AML-193 (cell line): ENCODE measurements at regions not wholly inside any gene's neighbourhood (a gene's known extent, or its start where the extent isn't known, plus 50 kb on each side); places are given as distances from the start of the nearest gene placed in this dataset.
"Not testable (repeated sequence)": the region's sequence is repeated elsewhere in the genome, so short reads cannot be mapped to it uniquely, and the experiment has no call there.

Experiments
- DNase-seq, 2 experiments: peaks; one replicate each; lab custom pipeline; 2025; lab: John Stamatoyannopoulos, UW

DNA sequence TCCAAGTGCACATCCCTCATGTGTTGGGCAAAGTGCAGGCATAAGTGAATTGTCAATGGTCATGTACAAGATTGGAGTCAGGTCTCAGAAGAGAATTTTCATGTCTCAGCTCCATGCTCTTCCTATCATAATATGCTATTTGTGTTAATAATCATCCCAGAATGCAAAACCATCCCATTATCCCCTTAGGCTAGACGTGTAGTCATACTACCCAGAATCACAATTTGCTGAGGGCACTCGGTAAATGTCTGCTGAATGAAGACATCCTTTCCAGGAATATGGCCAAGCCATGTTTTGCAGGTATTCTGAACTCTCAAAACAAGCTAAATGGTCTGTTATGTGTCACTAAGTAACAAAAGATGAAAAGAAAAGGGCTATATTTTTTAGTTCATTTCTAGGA, 263.8 kb downstream of the RAD51AP2 start:
- no peak for DNase-seq

DNA sequence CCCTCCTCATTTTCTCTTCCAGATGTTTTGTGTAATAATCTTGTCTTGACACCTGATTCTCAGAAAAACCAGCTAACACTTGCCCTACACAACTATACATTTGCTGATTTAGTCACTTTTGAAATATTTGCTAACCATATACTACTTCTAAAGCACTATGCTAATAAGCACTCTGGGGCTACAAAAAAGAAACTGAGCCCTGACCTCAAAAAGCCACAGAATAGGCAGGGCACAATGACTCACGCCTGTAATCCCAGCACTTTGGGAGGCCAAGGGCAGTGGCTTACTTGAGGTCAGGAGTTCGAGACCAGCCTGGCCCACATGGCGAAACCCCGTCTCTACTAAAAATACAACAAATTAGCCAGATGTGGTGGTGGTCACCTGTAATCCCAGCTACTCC, 266.0 kb downstream of the RAD51AP2 start:
- no peak for DNase-seq

DNA sequence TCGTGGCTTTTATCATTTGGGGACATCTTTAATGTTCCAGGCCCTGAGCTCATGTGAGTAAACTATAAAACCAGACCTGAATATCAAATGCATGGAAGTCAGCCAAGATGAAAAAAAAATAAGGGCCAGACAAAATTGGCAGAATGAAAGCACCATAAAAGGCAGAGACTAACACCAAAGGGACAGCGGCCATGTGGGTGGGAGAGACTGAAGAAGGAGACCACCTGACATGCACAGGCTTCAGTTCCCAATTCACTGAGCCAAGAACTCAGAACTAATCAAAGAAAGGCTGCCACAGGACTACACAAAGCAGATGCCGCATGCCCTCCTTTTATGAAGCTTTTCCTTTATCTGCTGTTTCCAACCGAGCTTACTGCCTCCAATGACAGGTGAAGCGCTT, 267.1 kb downstream of the RAD51AP2 start:
- DNase-seq = no peak

DNA sequence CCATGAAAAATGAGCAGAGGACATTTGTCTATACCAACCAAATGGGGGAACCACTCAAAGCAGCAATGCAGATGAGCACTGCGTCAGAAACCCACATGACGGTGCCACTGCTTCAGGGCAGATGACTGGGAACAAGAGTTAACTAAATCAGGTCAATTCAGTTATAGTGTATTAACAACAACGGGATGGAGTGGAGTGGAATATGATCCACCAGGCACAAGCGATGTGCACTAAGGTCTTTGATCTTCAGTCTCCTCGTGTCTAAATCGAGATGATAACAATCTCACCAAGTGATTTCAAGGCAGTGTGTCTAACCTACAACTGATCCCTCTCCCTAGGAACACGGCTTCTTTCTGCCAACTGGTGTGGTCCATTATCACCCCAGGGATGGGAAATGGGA, 269.0 kb downstream of the RAD51AP2 start:
- no peak for DNase-seq

DNA sequence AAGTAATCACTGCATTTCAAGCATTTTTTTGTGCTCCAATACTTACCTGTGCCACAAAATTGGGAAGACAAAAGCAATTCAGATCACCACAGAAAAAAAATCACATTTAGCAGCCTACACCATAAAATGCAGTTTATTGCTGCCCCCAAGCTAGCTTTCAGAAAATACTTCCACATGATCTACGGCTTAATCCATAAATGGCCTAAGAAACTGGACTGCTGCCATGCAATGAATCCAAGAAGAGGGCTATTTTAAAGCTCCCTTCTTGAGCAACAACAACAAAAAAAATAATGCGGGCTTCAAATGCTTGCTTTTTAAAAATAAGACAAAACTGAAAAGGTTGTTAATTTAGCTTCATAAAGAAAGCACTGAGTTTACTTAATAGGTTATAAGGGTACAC, 272.3 kb downstream of the RAD51AP2 start:
- no peak for DNase-seq

DNA sequence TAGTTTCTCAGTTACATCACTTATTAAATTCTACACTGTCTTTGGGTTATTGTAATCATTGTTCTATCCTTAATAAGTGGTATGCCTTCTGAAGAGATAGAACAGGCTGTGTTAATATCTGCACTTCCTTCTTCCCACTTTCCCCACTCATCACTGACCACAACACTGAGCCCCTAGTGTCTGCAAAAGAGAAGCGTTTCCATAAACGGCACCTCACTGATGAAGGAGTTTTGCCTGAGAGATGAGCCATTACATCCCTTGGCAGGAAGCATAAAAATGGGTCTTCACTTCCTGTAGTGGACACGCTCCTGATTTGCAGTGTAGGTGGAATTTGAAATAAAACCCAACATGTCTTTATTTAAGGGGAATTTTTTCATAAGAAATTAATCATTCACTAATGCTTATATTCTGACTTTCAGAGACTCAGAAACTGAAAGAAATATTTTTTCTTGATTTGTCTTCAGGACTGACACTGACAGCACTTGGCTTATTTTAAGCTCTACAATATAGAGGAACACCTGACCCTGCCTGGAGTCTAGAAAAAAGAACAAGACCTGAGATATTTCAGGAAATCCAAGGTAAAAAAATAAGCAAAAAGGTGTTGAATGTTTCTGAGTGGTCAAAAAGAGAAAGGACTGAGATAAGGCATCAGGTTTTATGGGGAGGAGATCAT, 275.3 kb downstream of the RAD51AP2 start:
- no peak for DNase-seq

DNA sequence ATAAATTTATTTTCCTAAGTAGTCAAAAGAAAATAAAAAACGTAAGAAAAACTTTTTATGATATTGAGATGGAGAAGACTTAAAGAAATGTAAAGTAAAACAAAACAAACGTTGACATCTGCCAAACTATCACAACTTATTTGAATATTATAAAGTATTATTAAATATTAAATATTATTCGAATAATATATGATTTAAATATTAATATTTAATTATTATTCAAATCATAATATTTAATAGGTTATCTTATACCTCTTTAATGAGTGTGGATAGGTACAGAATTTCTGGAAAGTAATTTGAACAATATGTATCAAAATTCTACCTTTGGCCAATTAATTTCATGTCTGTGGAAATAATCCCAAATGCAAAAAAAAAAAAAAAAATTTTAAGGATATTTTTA, 278.7 kb downstream of the RAD51AP2 start:
- DNase-seq = no peak

DNA sequence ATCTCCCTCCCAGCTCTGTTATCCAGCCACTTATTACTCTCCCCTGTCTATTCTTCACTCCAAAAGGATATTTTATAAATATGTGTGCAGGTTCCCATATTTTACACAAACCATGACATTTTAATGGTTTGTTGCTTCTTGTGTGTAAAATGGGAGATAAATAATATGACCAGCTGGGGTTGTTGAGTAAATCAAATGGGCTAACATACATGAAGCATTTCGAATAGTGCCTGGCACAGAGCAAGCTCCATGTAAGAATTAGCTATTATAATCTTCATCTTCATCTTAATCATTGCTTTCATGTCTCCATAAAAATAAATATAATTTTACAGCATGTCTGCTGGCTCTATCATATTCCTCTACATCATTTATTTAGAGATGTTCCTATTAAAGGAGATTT, 283.1 kb downstream of the RAD51AP2 start:
- no peak for DNase-seq

DNA sequence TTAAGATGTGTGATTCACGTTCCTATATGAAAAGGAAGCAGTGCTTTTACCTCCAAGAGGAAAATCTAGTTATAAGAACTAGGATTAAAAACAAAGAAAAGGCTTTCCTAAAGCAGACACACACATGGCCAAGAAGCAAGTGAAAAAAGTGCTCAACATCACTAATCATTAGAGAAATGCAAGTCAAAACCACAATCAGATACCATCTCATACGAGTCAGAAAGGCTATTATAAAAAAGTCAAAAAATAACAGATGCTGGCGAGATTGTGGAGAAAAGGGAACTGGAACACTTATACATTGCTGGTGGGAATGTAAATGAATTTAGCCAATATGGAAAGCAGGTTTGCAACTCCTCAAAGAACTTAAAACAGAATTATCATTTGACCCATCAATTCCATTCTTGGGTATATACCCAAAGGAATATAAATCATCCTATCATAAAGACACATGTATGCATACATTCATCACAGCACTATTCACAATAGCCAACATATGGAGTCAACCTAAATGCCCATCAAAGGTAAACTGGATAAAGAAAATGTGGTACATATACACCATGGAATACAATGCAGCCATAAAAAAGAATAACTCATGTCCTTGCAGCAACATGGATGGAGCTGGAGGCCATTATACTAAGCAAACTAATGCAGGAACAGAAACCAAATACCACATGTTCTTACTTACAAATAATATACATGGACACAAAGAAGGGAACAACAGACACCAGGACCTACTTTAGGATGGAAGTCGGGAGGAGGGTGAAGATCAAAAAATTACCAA, 285.3 kb downstream of the RAD51AP2 start:
- no peak for DNase-seq

DNA sequence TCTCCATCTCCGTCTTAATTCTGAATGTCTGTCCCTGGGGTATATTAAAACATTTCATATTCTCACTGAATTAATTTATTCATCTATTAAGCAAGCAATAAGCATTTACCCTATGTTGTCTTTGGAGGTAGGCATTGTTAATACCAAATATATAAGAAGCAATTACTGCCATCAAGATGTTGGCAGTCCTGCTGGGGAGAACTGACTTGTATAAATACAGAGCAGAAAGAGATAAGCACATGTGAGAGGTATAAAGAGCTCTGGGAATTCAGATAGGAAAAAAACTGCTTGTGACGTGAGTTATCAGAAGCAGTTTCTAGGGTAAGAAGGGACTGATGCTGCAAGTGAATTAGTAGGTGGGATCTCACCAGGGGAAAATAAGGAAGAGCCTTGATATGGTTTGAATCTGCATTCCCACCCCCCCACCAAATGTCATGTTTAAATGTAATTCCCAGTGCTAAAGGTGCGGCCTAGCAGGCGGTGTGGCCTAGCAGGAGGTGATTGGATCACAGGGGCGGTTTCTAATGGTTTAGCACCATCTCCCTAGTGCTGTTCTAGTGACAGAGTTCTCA, 286.8 kb downstream of the RAD51AP2 start:
- DNase-seq = no peak

DNA sequence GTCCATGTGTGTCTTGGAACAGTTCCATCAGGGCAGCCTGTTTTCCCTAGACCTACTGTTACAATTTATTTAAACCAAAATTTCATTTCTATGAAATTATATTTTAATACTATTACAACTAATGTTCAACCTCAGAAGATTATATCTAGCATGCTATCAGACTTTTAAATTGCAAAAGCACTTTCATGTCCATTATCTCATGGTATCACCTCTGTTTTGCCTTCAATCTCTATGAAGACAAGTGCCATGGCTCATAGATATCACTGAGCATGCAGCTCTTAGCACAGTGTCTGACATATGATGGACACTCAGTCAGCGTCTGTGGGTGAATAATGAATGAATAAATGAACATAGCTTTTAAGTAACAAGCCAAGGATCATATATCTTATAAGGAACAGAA, 288.8 kb downstream of the RAD51AP2 start:
- DNase-seq = no peak

DNA sequence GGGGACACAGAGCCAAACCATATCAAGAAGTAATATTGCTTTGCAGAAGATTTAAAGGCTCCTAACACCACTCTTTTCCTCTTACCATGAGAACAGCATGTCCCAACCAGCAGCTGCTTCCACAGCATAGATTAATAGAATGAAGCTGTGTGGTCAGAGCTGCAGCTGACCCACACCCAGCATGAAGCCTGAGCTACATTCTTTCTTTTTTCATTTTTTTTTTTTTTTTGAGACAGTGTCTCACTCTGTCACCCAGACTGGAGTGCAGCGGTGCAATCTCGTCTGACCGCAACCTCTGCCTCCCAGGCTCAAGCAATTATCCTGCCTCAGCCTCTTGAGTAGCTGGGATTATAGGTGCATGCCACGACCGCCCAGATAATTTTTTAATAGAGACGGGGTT, 289.8 kb downstream of the RAD51AP2 start:
- DNase-seq = no peak

DNA sequence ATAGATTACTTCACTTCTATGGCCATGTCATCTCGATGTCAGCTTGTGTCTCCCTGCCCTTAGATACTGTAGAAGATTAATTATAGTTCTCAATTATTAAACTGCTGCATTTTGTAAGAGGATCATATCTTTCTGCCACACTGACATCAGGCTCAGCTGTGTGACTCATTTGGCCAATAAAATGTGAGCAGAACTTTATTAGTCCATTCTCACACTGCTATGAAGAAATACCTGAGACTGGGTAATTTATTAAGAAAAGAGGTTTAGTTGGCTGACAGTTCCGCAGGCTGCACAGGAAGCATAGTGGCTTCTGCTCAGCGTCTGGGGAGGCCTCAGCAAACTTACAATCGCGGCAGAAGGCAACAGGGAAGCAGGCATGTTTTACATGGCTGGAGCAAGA, 290.4 kb downstream of the RAD51AP2 start:
- DNase-seq = no peak

DNA sequence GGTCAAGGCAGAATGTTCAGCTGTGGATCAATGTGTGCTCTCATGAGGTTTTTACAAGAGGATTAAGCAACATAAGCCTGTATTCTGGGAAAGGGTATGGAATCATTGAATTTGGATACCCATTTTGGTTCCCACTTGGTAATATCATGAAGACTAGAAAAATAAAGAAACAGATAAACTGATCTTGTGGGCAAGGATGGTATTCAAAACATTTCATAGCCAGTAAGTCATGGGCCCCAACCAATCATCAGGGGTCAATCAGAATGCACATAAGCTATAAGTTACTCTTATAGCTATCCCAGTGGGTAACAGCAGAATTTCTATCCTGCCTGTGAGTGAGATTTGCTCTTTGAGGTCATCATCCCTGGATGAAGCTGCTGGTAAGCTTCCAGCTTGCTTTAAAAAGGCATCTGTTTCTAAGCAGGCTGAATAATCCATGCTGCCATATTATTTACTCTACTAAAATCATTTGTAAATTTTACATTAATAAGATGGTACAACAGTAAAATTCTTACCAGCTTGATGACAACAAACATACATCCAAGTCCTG, 291.2 kb downstream of the RAD51AP2 start:
- no peak for DNase-seq

DNA sequence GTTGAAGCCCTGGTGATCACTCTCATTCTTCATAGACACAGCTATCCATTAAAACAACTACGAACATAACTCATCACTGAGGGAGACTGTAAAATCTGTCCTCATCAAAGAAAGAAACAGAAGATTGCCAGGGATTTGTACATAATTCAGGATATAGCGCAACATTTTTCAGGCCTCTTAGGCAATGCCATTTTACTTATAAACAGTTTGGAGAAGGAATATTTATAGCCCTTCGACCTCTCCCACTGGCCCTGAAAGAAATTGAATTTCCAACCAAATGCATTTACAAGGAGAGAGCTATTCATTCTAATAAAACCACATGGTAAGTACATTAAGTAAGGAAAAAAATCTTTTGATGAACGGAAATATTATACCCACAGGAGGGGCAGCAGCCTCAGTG, 295.0 kb downstream of the RAD51AP2 start:
- DNase-seq = no peak

DNA sequence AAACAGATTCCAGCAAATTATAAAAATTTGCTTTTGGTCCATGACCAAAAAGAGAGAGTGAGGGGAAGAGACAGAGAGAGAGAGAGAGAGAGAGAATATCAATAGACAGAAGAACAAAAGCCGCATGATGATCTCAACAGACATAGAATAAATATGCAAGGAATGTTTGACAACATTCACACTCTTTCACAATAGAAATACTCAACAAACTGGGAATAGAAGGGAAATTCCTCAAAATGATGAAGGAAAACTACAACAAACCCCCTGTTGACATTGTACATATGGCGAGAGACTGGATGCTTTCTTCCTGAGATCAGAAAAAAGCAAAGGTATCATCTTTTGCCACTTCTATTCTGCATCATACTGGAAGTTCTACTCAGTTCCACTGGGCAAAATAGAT, 309.7 kb downstream of the RAD51AP2 start:
- no peak for DNase-seq

DNA sequence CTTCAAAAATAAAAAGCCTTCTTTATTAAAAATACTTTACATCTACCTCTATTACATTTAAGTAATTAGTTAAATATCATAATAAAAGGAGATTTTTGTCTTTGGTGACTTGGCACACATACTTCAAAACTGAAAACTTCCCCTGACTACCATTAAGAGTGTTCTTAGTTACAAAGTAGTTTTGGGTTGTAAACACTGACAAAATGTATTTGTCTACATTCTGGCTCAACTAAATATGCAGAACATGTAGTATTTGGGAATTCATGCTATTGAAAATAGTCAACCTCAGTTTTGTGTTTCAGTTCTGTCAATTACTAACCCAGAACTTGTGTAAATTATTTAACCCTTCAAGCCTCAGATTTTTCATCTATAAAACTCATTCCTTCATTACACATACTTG, 311.5 kb downstream of the RAD51AP2 start:
- DNase-seq = no peak

DNA sequence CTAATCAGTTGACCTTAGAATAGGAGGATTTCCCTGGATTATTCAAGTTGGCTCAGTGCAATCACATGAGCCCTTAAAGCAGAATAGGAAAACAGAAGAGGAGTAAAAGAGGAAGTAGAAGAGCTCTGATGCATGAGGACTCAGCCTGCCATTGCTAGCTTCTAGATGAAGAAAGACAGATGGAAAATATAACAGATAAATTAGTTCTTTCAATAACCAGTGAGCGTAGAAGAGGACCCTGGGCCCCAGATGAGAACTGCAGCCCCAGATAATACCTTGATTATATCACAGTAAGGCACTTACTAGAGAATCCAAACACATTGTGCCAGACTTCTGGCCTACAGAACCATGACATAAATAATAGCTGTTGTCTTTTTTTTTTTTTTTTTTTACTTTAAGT, 314.0 kb downstream of the RAD51AP2 start:
- DNase-seq = not testable (repeated sequence)

DNA sequence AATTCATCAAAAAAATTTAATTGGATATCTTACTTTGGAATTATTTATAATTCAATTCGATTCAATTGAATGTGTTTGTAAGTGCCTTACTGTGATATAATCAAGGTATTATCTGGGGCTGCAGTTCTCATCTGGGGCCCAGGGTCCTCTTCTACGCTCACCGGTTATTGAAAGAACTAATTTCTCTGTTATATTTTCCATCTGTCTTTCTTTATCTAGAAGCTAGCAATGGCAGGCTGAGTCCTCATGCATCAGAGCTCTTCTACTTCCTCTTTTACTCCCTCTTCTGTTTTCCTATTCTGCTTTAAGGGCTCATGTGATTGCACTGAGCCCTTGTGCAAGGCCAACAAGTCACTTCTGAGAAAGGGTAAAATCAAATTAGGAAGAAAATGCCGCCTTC, 315.6 kb downstream of the RAD51AP2 start:
- not testable (repeated sequence) for DNase-seq

DNA sequence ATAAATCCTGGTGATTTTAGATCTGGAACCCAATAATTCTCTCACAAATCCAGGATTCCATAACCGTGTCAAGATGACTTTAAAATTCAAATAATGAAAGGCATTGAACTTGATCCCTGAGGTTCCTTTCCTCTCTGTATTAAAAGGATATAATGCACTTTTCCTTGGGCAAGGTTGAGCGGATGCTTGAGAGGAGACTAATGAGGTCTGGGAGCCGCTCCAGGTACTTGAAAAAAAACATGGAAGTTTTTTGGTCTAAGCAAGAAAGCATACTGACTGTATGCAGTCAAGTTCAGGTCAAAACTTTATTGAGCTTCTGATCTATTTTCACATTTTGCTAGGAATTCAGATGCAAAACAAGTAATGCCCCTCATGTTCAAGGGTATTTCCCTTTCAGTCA, 318.5 kb downstream of the RAD51AP2 start:
- DNase-seq = no peak

DNA sequence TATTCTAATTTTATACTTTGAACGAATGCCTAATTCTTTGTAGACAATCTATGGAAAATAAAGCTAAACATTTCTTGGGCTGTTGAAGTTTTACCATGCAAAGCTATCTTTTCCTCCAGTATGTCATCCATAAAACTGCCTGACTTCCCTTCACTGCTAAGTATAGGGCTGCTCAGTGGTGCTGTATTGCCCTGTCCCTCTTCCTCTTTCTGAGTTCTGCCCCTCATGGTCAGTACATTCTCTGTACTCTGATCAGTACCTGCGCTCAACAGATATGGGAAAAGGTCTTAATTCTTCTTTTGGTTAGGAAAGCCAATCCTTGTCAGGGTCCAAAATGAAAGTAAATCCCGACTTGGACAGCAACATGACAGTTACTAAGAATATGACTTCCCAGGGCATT, 321.9 kb downstream of the RAD51AP2 start:
- DNase-seq = no peak

DNA sequence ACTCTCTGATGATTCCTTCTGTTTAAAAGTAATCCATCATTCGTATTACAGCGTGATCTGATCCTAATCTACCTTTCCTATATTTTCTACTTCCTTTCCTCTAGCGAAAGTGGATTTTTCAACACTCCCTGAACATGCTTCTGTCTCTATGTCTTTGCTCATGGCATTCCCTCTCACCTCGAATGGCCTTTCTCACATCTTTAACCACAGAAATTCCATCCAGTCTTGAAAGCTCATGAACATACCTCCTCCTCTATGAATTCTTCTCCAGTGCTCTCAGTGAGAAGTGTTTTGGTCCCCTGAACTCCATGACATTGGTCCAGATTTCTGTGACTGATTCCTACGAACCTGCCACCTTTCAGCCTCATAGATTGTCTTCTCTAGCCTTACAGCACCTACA, 323.2 kb downstream of the RAD51AP2 start:
- DNase-seq = no peak

DNA sequence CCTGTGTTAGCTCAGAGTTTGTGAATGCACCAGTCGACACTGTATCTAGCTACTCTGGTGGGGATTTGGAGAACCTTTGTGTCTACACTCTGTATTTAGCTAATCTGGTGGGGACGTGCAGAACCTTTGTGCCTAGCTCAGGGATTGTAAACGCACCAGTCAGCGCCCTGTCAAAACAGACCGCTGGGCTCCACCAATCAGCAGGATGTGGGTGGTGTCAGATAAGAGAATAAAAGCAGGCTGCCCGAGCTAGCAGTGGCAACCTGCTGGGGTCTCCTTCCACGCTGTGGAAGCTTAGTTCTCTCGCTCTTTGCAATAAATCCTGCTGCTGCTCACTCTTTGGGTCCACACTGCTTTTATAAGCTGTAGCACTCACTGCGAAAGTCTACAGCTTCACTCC, 324.2 kb downstream of the RAD51AP2 start:
- no peak for DNase-seq
